ENCODE measurements at regions not wholly inside any gene's neighbourhood (a gene's known extent, or its start where the extent isn't known, plus 50 kb on each side); places are given as distances from the start of the nearest gene placed in this dataset.

DNA sequence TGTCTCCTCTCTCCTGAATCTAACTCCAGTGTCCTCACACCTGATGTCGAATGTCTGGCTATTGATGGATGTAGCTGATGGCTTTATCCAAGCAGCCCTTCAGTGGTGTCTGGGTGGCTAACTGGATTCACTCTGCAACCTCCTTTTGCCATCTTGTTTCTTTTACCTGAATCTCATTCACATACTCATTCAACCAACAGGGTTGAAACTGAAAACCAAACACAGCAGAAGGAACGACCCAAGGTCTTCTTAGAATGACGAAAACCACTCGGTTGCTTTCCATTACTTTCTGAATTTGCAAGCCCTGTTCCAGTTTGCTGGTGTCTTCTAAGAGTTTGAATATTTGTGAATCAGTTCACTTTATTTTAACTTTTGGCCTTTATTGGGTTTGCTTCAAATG, 424.3 kb upstream of the CXADR start:
- no peak for DNase-seq (ENCODE audit: low read depth)
- H3K4me3 ChIP-seq (ENCODE audit: low read depth, low read length): no peak overlapping the region
- no peaks in the 10 kb centered on the region for H3K27me3 ChIP-seq (ENCODE audit: control insufficient read depth, insufficient read depth, low read length)
- TF ChIP-seq, protein P1, sequence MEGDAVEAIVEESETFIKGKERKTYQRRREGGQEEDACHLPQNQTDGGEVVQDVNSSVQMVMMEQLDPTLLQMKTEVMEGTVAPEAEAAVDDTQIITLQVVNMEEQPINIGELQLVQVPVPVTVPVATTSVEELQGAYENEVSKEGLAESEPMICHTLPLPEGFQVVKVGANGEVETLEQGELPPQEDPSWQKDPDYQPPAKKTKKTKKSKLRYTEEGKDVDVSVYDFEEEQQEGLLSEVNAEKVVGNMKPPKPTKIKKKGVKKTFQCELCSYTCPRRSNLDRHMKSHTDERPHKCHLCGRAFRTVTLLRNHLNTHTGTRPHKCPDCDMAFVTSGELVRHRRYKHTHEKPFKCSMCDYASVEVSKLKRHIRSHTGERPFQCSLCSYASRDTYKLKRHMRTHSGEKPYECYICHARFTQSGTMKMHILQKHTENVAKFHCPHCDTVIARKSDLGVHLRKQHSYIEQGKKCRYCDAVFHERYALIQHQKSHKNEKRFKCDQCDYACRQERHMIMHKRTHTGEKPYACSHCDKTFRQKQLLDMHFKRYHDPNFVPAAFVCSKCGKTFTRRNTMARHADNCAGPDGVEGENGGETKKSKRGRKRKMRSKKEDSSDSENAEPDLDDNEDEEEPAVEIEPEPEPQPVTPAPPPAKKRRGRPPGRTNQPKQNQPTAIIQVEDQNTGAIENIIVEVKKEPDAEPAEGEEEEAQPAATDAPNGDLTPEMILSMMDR (IDR thresholded peaks at IDR 0.05; ENCODE audit: insufficient read depth, low read length, poor library complexity, severe bottlenecking): no peak
- H3K36me3 ChIP-seq (ENCODE audit: control insufficient read depth, insufficient read depth, low read length): no peaks in the 10 kb centered on the region

DNA sequence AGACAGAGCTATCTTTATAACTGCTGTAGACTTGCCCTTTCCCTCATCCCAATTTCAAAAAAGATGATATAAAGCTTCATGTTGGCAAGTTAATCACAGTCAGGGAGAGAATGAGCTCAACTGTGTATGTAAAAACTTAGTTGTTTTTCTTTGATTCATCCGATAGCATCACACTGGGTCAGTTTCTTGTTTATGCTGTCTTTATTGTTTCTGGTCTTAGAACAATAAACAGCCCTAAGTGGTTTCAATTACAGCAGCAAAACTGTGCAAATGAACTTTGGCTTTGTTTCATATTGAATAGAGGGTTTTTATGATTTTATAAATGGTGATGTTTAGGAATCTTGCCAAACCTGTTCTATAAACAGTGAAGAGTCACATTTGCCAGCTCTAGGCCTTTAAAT, 423.8 kb upstream of the CXADR start:
- no peaks in the 10 kb centered on the region for H3K27me3 ChIP-seq (ENCODE audit: control insufficient read depth, insufficient read depth, low read length)
- no peak overlapping the region for H3K4me3 ChIP-seq (ENCODE audit: low read depth, low read length)
- DNase-seq (ENCODE audit: low read depth): no peak
- no peaks in the 10 kb centered on the region for H3K36me3 ChIP-seq (ENCODE audit: control insufficient read depth, insufficient read depth, low read length)
- TF ChIP-seq, protein P1 (IDR thresholded peaks at IDR 0.05; ENCODE audit: insufficient read depth, low read length, poor library complexity, severe bottlenecking): no peak

DNA sequence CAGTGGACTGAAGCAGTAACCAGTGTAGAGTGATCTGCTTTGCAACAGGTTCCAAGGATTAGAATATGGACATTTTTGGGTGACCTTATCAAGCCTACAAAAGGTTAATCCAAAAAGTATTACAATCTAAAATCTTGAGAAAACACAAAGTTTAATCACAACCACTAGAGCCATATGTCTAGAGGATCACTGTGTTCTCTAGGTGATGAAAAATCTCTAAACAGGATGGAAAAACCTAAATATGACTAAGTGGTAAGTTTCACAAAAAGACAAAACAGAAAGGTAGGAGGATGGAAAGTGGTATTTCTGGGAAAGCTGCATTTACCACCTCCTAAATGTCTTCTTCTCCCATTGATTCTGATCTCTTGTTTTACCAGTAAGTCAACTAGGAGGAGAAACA, 411.1 kb upstream of the CXADR start:
- H3K36me3 ChIP-seq (ENCODE audit: control insufficient read depth, insufficient read depth, low read length): no peaks in the 10 kb centered on the region
- no peak overlapping the region for H3K4me3 ChIP-seq (ENCODE audit: low read depth, low read length)
- no peak for DNase-seq (ENCODE audit: low read depth)
- TF ChIP-seq, protein P1 (IDR thresholded peaks at IDR 0.05; ENCODE audit: insufficient read depth, low read length, poor library complexity, severe bottlenecking): no peak
- H3K27me3 ChIP-seq (ENCODE audit: control insufficient read depth, insufficient read depth, low read length): no peaks in the 10 kb centered on the region

DNA sequence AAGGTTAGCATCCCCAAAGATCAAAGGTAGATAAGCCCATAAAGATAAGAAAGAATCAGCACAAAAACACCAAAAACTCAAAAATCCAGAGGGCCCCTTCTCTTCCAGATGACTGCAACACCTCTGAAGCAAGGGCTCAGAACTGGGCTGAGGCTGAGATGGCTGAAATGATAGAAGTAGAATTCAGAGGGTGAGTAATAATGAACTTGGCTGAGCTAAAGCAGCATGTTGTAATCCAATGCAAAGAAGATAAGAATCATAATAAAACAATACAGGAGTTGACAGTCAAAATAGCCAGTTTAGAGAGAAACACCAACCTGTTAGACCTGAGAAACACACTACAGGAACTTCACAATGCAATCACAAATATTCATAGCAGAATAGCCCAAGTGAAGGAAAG, 406.9 kb upstream of the CXADR start:
- Histone ChIP-seq H3K27me3 (ENCODE audit: control insufficient read depth, insufficient read depth, low read length) (no peaks in the 10 kb centered on the region), H3K36me3 (ENCODE audit: control insufficient read depth, insufficient read depth, low read length) (no peaks in the 10 kb centered on the region), H3K4me3 (ENCODE audit: low read depth, low read length) (no peak overlapping the region)
- no peak for DNase-seq (ENCODE audit: low read depth)
- TF ChIP-seq, protein P1 (IDR thresholded peaks at IDR 0.05; ENCODE audit: insufficient read depth, low read length, poor library complexity, severe bottlenecking): no peak

DNA sequence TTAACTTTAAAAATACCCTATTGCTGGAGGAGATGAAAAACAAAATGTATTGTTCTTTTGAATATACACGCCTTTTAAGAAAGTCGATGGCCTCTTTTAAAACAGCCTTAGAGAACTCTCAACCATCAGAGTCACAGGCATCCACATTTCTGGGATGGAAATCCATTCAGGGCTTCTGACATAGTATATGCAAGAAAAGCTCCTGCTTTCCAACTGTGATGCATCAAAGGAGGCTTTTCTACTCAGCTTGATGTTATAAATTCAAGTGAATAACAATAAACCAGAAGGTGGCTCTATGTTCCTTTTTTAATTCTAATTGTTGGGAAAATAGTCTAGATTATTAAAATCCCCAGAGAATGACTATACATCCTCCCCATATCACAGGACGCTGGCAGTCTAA, 398.8 kb upstream of the CXADR start:
- TF ChIP-seq, protein P1 (IDR thresholded peaks at IDR 0.05; ENCODE audit: insufficient read depth, low read length, poor library complexity, severe bottlenecking): no peak
- no peak for DNase-seq (ENCODE audit: low read depth)
- no peaks in the 10 kb centered on the region for H3K27me3 ChIP-seq (ENCODE audit: control insufficient read depth, insufficient read depth, low read length)
- no peak overlapping the region for H3K4me3 ChIP-seq (ENCODE audit: low read depth, low read length)
- no peaks in the 10 kb centered on the region for H3K36me3 ChIP-seq (ENCODE audit: control insufficient read depth, insufficient read depth, low read length)

DNA sequence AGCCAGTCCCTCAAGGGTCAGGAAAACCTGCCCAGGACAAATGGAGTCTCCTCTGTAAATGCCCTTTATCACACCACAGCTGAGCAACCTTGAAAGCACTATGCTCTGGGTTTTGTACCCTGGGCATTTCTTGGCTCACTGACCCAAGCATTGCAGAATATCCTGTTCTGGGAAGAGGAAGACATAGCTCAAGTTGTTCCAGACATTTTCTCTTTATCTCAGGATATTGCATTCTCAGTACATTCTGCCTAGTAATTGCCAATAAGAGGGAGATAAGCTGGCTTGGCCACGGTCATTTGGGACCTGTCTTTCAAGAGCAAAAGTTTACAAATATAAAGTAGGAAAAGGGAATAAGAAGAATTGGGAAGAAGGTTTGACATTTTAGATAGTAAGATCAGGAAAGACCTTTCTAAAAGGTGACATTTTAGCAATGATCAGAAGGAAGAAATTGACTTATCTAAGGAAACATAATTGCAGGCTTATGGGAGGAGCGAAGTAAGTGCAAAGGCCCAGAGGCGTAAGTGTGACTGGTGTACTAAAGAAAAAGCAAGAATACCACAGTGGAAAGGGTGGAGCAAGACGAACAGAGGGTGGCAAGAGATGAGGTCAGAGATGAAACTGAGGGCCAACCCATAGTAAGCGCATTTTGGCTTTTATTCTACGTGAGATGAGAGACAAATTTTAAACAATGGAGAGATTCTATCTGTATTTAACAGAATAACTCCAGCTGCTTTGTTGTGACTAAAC, 394.0 kb upstream of the CXADR start:
- TF ChIP-seq, protein P1 (IDR thresholded peaks at IDR 0.05; ENCODE audit: insufficient read depth, low read length, poor library complexity, severe bottlenecking): no peak
- Histone ChIP-seq H3K27me3 (ENCODE audit: control insufficient read depth, insufficient read depth, low read length) (no peaks in the 10 kb centered on the region), H3K4me3 (ENCODE audit: low read depth, low read length) (no peak overlapping the region), H3K36me3 (ENCODE audit: control insufficient read depth, insufficient read depth, low read length) (no peaks in the 10 kb centered on the region)
- no peak for DNase-seq (ENCODE audit: low read depth)
